OCI-LY3 (cell line): ENCODE measurements at regions not wholly inside any gene's neighbourhood (a gene's known extent, or its start where the extent isn't known, plus 50 kb on each side); places are given as distances from the start of the nearest gene placed in this dataset.

Source experiments
- EZH2phosphoT487 ChIP-seq: fragments of 200-600 bp; shearing (Covaris generic); IDR thresholded peaks from 2 replicates; pipeline ENCODE4 v1.6.1; 2018; ENCODE audit warnings: antibody characterized with exemption, mixed run types, low read depth
- TF ChIP-seq, protein P1 (sequence below): fragments of 200-600, 300-600 bp; sonication (generic); IDR thresholded peaks from 2 replicates; pipeline ENCODE4 v1.5.1; 2014; ENCODE audit warnings: antibody characterized with exemption, low read length, low read depth

DNA sequence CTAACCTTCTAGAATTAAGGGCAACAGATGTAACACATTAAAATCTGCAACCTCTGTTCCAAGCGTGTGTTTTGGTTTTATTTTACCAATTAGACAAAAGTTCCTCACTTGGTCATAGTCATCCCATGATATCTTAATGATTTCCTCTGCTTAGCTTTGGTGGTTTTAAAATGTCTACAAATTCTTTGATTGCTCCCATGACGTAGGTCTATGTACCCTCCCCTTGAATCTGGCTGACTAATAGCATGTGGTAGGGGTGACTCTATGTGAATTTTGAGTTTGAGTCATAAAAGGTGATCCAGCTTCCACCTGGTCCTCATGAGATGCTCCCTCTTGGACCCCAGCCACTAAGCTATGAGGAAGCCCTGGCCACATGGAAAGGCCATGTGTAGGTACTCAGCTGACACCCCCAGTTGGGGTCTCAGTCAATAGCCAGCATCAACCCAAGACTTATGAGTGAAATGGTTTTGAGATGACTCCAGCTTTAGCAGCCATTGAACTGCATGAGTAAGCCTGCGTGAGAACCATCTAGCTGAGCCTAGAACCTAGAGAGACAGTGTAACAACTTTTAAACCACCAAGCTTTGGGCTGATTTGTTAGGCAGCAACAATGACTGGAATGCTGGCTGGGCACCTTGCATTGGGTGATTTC is 247.1 kb downstream of the MSRB3 start:
- TF ChIP-seq, protein P1, sequence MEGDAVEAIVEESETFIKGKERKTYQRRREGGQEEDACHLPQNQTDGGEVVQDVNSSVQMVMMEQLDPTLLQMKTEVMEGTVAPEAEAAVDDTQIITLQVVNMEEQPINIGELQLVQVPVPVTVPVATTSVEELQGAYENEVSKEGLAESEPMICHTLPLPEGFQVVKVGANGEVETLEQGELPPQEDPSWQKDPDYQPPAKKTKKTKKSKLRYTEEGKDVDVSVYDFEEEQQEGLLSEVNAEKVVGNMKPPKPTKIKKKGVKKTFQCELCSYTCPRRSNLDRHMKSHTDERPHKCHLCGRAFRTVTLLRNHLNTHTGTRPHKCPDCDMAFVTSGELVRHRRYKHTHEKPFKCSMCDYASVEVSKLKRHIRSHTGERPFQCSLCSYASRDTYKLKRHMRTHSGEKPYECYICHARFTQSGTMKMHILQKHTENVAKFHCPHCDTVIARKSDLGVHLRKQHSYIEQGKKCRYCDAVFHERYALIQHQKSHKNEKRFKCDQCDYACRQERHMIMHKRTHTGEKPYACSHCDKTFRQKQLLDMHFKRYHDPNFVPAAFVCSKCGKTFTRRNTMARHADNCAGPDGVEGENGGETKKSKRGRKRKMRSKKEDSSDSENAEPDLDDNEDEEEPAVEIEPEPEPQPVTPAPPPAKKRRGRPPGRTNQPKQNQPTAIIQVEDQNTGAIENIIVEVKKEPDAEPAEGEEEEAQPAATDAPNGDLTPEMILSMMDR = no peak
- TF ChIP-seq EZH2phosphoT487 = no peak
